HL-60 (cell line): ENCODE measurements at regions not wholly inside any gene's neighbourhood (a gene's known extent, or its start where the extent isn't known, plus 50 kb on each side); places are given as distances from the start of the nearest gene placed in this dataset. TPM values are rescaled to one million over a fixed set of nuclear protein-coding genes. Genes with fewer than 3 reads are reported as not detected.

Experiments used
- DNase-seq, 2 experiments: peaks; one replicate each; pipeline ENCODE4 v3.0.0-alpha.2; 2010 to 2020; ENCODE audit warnings: low read depth in 1 of 2, low spot score in 1 of 2
- H3K27ac ChIP-seq: fragments of 250-450 bp; sonication (Bioruptor Pico); replicated peaks from 2 replicates; pipeline ENCODE4 v1.5.1; 2020; ENCODE audit warnings: mild to moderate bottlenecking, moderate library complexity
- H3K27me3 ChIP-seq: fragments of 250-450 bp; sonication (Bioruptor Pico); 2 replicates; pipeline ENCODE4 v1.5.1; 2021; ENCODE audit warnings: mild to moderate bottlenecking, moderate library complexity; ENCODE audit not compliant: insufficient read depth, poor library complexity, severe bottlenecking
- H3K4me3 ChIP-seq: replicated peaks from 2 replicates; pipeline ENCODE4 v1.5.1; 2011; ENCODE audit warnings: mild to moderate bottlenecking, control low read depth, low read length; ENCODE audit not compliant: insufficient read depth
- GABPA ChIP-seq: IDR thresholded peaks from 2 replicates; pipeline ENCODE4 v1.6.1; 2012; ENCODE audit warnings: low read depth
- POLR2AphosphoS5 ChIP-seq: IDR thresholded peaks from 2 replicates; pipeline ENCODE4 v1.6.1; 2012; ENCODE audit warnings: low read depth
- SPI1 ChIP-seq: IDR thresholded peaks from 2 replicates; pipeline ENCODE4 v1.6.1; 2012; ENCODE audit warnings: low read depth, mild to moderate bottlenecking, borderline replicate concordance
- microRNA-seq: library from miRNA; unstranded; fragments of <30 nt; microRNA quantifications from one replicate; pipeline ENCODE4, GENCODE V29; 2018
- TF ChIP-seq, protein P1 (sequence below): IDR thresholded peaks from 2 replicates; pipeline ENCODE4 v1.6.1; 2012; ENCODE audit warnings: low read depth; ENCODE audit not compliant: insufficient replicate concordance
- TF ChIP-seq, protein P2 (sequence below): IDR thresholded peaks from one replicate; pipeline ENCODE4 v1.5.1; 2011; ENCODE audit warnings: low read length, control low read depth, inconsistent platforms; ENCODE audit not compliant: insufficient read depth

DNA sequence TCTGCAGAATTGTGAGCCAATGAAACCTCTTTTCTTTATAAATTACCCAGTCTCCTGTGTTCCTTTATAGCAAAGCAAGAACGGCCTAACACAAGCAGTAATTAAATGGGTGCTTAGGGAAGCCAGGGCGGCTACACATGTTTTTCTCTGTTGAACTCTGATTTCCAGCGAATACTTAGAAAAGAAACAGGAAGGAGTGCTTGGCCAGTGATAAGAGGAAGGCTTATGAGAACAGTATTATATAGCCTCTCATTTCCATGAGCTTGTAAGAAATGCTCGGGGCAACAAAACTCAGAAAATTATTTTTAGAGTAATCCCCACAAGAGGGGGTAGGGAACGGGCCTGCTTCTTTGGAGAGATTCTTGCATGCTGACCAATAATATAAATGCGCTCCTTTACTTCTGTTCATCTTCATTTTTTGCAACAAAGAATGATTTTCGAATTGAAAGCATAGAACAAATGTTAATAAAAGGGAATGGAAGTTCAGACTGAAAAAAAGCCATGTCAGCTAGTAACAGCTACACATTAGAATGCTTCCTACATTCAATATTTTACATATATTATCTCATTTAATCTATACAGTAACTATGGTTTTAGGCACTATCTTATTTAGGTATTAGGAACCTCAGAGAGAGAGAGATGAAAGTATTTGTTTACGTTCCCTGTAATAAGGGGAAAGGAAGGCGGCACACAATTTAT is 49.7 kb upstream of the CCDC85A start:
- H3K27me3 ChIP-seq = no peaks in the 10 kb centered on the region
- H3K27ac ChIP-seq = no peak overlapping the region
- H3K4me3 ChIP-seq = no peak overlapping the region
- DNase-seq = no peak
- TF ChIP-seq, protein P1, sequence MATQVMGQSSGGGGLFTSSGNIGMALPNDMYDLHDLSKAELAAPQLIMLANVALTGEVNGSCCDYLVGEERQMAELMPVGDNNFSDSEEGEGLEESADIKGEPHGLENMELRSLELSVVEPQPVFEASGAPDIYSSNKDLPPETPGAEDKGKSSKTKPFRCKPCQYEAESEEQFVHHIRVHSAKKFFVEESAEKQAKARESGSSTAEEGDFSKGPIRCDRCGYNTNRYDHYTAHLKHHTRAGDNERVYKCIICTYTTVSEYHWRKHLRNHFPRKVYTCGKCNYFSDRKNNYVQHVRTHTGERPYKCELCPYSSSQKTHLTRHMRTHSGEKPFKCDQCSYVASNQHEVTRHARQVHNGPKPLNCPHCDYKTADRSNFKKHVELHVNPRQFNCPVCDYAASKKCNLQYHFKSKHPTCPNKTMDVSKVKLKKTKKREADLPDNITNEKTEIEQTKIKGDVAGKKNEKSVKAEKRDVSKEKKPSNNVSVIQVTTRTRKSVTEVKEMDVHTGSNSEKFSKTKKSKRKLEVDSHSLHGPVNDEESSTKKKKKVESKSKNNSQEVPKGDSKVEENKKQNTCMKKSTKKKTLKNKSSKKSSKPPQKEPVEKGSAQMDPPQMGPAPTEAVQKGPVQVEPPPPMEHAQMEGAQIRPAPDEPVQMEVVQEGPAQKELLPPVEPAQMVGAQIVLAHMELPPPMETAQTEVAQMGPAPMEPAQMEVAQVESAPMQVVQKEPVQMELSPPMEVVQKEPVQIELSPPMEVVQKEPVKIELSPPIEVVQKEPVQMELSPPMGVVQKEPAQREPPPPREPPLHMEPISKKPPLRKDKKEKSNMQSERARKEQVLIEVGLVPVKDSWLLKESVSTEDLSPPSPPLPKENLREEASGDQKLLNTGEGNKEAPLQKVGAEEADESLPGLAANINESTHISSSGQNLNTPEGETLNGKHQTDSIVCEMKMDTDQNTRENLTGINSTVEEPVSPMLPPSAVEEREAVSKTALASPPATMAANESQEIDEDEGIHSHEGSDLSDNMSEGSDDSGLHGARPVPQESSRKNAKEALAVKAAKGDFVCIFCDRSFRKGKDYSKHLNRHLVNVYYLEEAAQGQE = no peak
- no peak for TF ChIP-seq POLR2AphosphoS5
- no peak for TF ChIP-seq GABPA
- TF ChIP-seq SPI1 = no peak
- TF ChIP-seq, protein P2, sequence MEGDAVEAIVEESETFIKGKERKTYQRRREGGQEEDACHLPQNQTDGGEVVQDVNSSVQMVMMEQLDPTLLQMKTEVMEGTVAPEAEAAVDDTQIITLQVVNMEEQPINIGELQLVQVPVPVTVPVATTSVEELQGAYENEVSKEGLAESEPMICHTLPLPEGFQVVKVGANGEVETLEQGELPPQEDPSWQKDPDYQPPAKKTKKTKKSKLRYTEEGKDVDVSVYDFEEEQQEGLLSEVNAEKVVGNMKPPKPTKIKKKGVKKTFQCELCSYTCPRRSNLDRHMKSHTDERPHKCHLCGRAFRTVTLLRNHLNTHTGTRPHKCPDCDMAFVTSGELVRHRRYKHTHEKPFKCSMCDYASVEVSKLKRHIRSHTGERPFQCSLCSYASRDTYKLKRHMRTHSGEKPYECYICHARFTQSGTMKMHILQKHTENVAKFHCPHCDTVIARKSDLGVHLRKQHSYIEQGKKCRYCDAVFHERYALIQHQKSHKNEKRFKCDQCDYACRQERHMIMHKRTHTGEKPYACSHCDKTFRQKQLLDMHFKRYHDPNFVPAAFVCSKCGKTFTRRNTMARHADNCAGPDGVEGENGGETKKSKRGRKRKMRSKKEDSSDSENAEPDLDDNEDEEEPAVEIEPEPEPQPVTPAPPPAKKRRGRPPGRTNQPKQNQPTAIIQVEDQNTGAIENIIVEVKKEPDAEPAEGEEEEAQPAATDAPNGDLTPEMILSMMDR = no peak

Small RNAs in the stretch of these regions (microRNA-seq; reads per million reads assigned to microRNA genes)
- gene MIR216A (not detected), gene MIR216B (not detected), gene MIR217 (not detected)
